GM11168 (cell line): ENCODE measurements at regions not wholly inside any gene's neighbourhood (a gene's known extent, or its start where the extent isn't known, plus 50 kb on each side); places are given as distances from the start of the nearest gene placed in this dataset.
"Not testable (repeated sequence)": the region's sequence is repeated elsewhere in the genome, so short reads cannot be mapped to it uniquely, and the experiment has no call there.

Source experiments
- in situ Hi-C: fragments of 300-500 bp; cut with MboI; formaldehyde crosslinking; loops from one replicate; pipeline ENCODE4 v1.12.0; 2022; ENCODE audit warnings: low sequenced_read_pairs; ENCODE audit not compliant: unreplicated experiment

GRCh38 chr6:158920311-158920905 lies 79.6 kb downstream of the RSPH3 start:
- in situ Hi-C loops: no loop called here

- in situ Hi-C loops: no loop called here
Measured at GRCh38 chr6:158919865-158920264, 80.1 kb downstream of the RSPH3 start.

GRCh38 chr6:158916617-158917016 lies 83.4 kb downstream of the RSPH3 start:
- in situ Hi-C loops: no loop called here

- in situ Hi-C loops: no loop called here
Measured at GRCh38 chr6:158914923-158915322, 85.1 kb downstream of the RSPH3 start.

- in situ Hi-C loops: no loop called here
Measured at GRCh38 chr6:158913580-158913979, 86.4 kb downstream of the RSPH3 start.

GRCh38 chr6:158912655-158913054 lies 87.3 kb downstream of the RSPH3 start:
- in situ Hi-C loops: no loop called here

- in situ Hi-C loops: no loop called here
Measured at GRCh38 chr6:158911746-158912480, 88.1 kb downstream of the RSPH3 start.

GRCh38 chr6:158910484-158911440 lies 89.2 kb downstream of the RSPH3 start:
- in situ Hi-C loops: no loop called here

- in situ Hi-C loops: no loop called here
Measured at GRCh38 chr6:158909938-158910337, 90.1 kb downstream of the RSPH3 start.

- in situ Hi-C loops: no loop called here
Measured at GRCh38 chr6:158908606-158909005, 89.4 kb upstream of the EZR start.

GRCh38 chr6:158907931-158908330 lies 88.8 kb upstream of the EZR start:
- in situ Hi-C loops: no loop called here

- in situ Hi-C loops: no loop called here
Measured at GRCh38 chr6:158906926-158907325, 87.8 kb upstream of the EZR start.

GRCh38 chr6:158905277-158905676 lies 86.1 kb upstream of the EZR start:
- in situ Hi-C loops: no loop called here

- in situ Hi-C loops: no loop called here
Measured at GRCh38 chr6:158903801-158904200, 84.6 kb upstream of the EZR start.

GRCh38 chr6:158900663-158901312 lies 81.6 kb upstream of the EZR start:
- in situ Hi-C loops: no loop called here

- in situ Hi-C loops: no loop called here
Measured at GRCh38 chr6:158897236-158897635, 78.1 kb upstream of the EZR start.

- in situ Hi-C loops: no loop called here
Measured at GRCh38 chr6:158895661-158896060, 76.5 kb upstream of the EZR start.

- in situ Hi-C loops: no loop called here
Measured at GRCh38 chr6:158894193-158894592, 75.0 kb upstream of the EZR start.

- in situ Hi-C loops: no loop called here
Measured at GRCh38 chr6:158892266-158892665, 73.1 kb upstream of the EZR start.

- in situ Hi-C loops: not testable (repeated sequence)
Measured at GRCh38 chr6:158891560-158891959, 72.4 kb upstream of the EZR start.
